Tibial nerve (tissue), 4 donors: ENCODE measurements at regions not wholly inside any gene's neighbourhood (a gene's known extent, or its start where the extent isn't known, plus 50 kb on each side); places are given as distances from the start of the nearest gene placed in this dataset.

ENCODE experiments used
- DNase-seq, 2 donors: peaks; one replicate each; pipeline ENCODE4 v3.0.0-alpha.2; 2019; ENCODE audit warnings: low spot score in 2 of 2
- H3K27ac ChIP-seq, 4 donors: fragments of 200-600 bp; sonication (generic) in 3 of 4; one replicate each; pipeline ENCODE4 v1.5.1; 2017 to 2019; ENCODE audit warnings: mild to moderate bottlenecking in 1 of 4
- H3K27me3 ChIP-seq, 2 donors: fragments of 200-600 bp; sonication (generic) in 1 of 2; one replicate each; pipeline versions ENCODE4 v1.5.1 to v1.6.0; 2017 to 2019
- H3K36me3 ChIP-seq, 3 donors: fragments of 200-600 bp; sonication (generic); one replicate each; pipeline ENCODE4 v1.5.1; 2018 to 2019
- H3K4me1 ChIP-seq, 4 donors: fragments of 200-600 bp; sonication (generic) in 3 of 4; one replicate each; pipeline ENCODE4 v1.5.1; 2017 to 2019
- H3K4me3 ChIP-seq, 4 donors: fragments of 200-600 bp; sonication (generic) in 3 of 4; one replicate each; pipeline ENCODE4 v1.5.1; 2017 to 2019; ENCODE audit warnings: mild to moderate bottlenecking in 1 of 4, moderate library complexity in 1 of 4
- H3K9me3 ChIP-seq, 4 donors: fragments of 200-600 bp; sonication (generic) in 3 of 4; one replicate each; pipeline ENCODE4 v1.5.1; 2017 to 2019
- EP300 ChIP-seq, 2 donors: sonication (generic); formaldehyde crosslinking; IDR thresholded peaks; one replicate each; pipeline ENCODE4 v1.6.1; 2017; ENCODE audit warnings: antibody characterized with exemption in 2 of 2, mild to moderate bottlenecking in 1 of 2
- POLR2A ChIP-seq, 2 donors: fragments of 450-650 bp; IDR thresholded peaks; one replicate each; pipeline ENCODE4 v1.6.1; 2017; ENCODE audit warnings: antibody characterized with exemption in 2 of 2, mild to moderate bottlenecking in 2 of 2, moderate library complexity in 2 of 2
- WGBS, 2 donors: methylation state at CpG; one replicate each; pipeline ENCODE4 v1.1.5; 2018; 5-methylcytosine and 5-hydroxymethylcytosine counted together
- TF ChIP-seq, protein P1 (sequence below), 5 experiments: fragments of 200-600 bp in 3 of 5; fragments of 450-650 bp in 2 of 5; sonication (generic) in 3 of 5; IDR thresholded peaks; one replicate each; pipeline ENCODE4 v1.5.1; 2016 to 2019; ENCODE audit warnings: antibody characterized with exemption in 5 of 5, mild to moderate bottlenecking in 3 of 5, moderate library complexity in 2 of 5

DNA sequence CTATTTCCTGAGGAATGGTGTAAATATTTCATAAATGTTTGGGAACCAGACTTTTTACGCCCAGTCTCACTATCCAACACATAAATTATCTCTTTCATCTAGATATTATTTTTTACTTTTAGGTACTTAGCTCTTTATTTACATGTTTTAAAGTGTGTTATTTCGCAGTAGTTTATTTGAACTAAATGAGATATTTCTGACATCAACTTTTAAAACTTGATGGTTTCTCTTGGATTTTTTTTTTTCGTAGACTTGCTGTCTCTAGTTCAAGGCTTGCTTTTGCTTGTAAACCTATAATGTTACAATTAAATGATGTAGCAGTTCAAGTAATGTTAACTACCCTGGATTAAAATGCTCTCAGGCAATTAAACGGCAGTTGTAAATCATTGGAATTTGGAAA is 241.7 kb upstream of the PDE3A start:
- Histone ChIP-seq H3K27ac (no peak overlapping the region), H3K4me3 (no peak overlapping the region), H3K27me3 (no peaks in the 10 kb centered on the region), H3K36me3 (no peaks in the 10 kb centered on the region), H3K4me1 (no peaks in the 10 kb centered on the region), H3K9me3 (no peaks in the 10 kb centered on the region)
- TF ChIP-seq, protein P1, sequence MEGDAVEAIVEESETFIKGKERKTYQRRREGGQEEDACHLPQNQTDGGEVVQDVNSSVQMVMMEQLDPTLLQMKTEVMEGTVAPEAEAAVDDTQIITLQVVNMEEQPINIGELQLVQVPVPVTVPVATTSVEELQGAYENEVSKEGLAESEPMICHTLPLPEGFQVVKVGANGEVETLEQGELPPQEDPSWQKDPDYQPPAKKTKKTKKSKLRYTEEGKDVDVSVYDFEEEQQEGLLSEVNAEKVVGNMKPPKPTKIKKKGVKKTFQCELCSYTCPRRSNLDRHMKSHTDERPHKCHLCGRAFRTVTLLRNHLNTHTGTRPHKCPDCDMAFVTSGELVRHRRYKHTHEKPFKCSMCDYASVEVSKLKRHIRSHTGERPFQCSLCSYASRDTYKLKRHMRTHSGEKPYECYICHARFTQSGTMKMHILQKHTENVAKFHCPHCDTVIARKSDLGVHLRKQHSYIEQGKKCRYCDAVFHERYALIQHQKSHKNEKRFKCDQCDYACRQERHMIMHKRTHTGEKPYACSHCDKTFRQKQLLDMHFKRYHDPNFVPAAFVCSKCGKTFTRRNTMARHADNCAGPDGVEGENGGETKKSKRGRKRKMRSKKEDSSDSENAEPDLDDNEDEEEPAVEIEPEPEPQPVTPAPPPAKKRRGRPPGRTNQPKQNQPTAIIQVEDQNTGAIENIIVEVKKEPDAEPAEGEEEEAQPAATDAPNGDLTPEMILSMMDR (IDR thresholded peaks at IDR 0.05): no peak
- TF ChIP-seq POLR2A (IDR thresholded peaks at IDR 0.05) (no peak), EP300 (IDR thresholded peaks at IDR 0.05) (no peak)
- DNase-seq: no peak
- 96% methylated on average over 4 of the region's 4 CpGs for WGBS, 2 donors

DNA sequence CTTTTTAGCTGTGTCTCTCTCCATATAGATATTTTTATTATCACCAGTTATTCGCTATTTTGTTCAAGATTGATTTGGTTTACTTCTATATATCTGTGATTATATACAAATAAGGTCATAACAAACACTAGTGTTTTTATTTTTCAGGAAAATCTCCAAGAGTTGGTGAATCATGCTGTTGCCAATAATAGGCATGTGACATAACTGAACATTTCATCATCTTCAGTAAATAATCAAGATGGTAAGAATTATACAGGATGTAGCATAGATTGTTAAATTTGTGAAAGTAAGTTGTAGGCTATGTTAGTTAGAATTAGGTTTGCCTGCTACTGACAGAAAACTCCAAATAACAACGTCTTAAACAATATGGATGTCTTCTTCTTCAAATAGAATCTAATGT is 240.9 kb upstream of the PDE3A start:
- Histone ChIP-seq H3K4me3 (no peak overlapping the region), H3K27me3 (no peaks in the 10 kb centered on the region), H3K27ac (no peak overlapping the region), H3K9me3 (no peaks in the 10 kb centered on the region), H3K36me3 (no peaks in the 10 kb centered on the region), H3K4me1 (no peaks in the 10 kb centered on the region)
- TF ChIP-seq POLR2A (IDR thresholded peaks at IDR 0.05) (no peak), EP300 (IDR thresholded peaks at IDR 0.05) (no peak)
- TF ChIP-seq, protein P1 (IDR thresholded peaks at IDR 0.05): no peak
- 87 to 94% methylated on average over 2 of the region's 2 CpGs for WGBS, 2 donors
- DNase-seq: no peak

DNA sequence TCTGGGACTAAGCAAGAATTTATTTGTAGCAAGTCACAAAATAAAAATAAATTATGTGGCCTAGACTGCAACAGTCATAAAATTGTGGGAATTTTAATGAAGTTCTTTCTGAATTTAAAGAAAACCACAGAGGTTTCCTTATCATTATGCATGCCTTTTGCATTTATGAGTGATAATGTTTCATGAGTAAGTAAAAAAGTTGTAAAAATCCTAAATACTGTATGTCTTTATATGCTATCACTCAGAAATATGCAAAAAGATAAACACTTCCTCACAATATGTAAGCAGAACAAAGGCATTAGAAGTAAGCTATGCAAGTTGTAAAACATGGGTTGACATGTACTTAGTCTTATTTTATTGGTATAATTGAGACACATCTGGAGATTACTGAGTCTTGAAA is 239.4 kb upstream of the PDE3A start:
- TF ChIP-seq, protein P1 (IDR thresholded peaks at IDR 0.05): no peak
- no peak for TF ChIP-seq POLR2A (IDR thresholded peaks at IDR 0.05)
- no peak for TF ChIP-seq EP300 (IDR thresholded peaks at IDR 0.05)
- Histone ChIP-seq H3K27ac (no peak overlapping the region), H3K4me1 (no peaks in the 10 kb centered on the region), H3K4me3 (no peak overlapping the region), H3K27me3 (no peaks in the 10 kb centered on the region), H3K36me3 (no peaks in the 10 kb centered on the region), H3K9me3 (no peaks in the 10 kb centered on the region)
- no peak for DNase-seq

DNA sequence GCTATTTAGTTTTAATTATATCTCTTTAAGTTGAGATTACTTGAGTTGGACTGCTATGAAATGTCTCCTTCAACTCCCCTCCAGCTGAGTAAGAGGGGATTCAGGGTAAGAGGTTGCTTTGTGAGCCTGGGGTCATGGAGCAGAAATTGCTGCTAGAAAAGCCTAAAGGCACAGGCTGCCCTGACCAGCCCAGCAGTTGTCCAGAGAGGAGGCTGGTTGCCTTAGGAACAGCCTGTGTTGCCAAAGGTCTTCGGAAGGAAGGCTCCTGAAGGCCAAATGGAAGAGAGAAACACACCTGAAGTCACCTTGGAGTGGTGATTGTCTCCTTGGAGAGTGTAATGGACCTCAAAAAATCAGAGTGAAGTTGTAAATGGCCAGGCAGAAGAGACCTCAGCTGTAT is 235.5 kb upstream of the PDE3A start:
- no peak for TF ChIP-seq POLR2A (IDR thresholded peaks at IDR 0.05)
- TF ChIP-seq, protein P1 (IDR thresholded peaks at IDR 0.05): no peak
- no peak for TF ChIP-seq EP300 (IDR thresholded peaks at IDR 0.05)
- H3K27ac ChIP-seq: no peak overlapping the region
- no peak overlapping the region for H3K4me3 ChIP-seq
- DNase-seq: no peak
- no peaks in the 10 kb centered on the region for H3K4me1 ChIP-seq
- no peaks in the 10 kb centered on the region for H3K27me3 ChIP-seq
- no peaks in the 10 kb centered on the region for H3K9me3 ChIP-seq
- 79 to 89% methylated on average over 1 of the region's 1 CpG for WGBS, 2 donors
- H3K36me3 ChIP-seq: no peaks in the 10 kb centered on the region

DNA sequence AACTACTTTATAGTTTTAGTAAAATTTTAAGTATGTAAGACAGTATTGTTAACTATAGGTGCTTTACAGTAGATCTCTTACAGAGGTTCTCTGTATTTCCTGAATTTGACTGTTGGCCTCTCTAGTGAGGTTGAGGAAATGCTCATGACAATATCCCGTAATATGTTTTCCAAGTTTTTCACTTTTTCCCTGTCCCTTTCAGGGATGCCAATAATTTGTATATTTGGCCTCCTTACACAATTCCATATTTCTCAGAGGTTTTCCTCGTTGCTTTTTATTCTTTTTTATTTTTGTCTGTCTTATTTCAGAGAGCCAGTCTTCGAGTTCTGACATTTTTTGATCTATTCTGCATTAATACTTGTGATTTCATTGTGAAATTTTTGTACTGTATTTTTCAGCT is 233.7 kb upstream of the PDE3A start:
- Histone ChIP-seq H3K36me3 (no peaks in the 10 kb centered on the region), H3K4me3 (no peak overlapping the region), H3K27ac (no peak overlapping the region), H3K9me3 (no peaks in the 10 kb centered on the region), H3K4me1 (no peaks in the 10 kb centered on the region), H3K27me3 (no peaks in the 10 kb centered on the region)
- TF ChIP-seq, protein P1 (IDR thresholded peaks at IDR 0.05): no peak
- TF ChIP-seq POLR2A (IDR thresholded peaks at IDR 0.05) (no peak), EP300 (IDR thresholded peaks at IDR 0.05) (no peak)
- 64 to 69% methylated on average over 3 of the region's 3 CpGs for WGBS, 2 donors
- DNase-seq: no peak
